Caco-2 (cell line): ENCODE measurements at regions not wholly inside any gene's neighbourhood (a gene's known extent, or its start where the extent isn't known, plus 50 kb on each side); places are given as distances from the start of the nearest gene placed in this dataset.

Source experiments
- BruUV-seq: library from RNA; stranded (reverse); fragments of 400-500 nt; replicated peaks from 2 replicates; lab custom pipeline; 2021; lab: Mats Ljungman, UMichigan
- CTCF ChIA-PET: fragments of 300-600 bp; sonication (Branson Sonifier 250); formaldehyde crosslinking; loops from one replicate; lab custom pipeline; 2022; ENCODE audit warnings: antibody characterized with exemption; lab: Charles Lee
- POLR2A ChIA-PET: fragments of 300-600 bp; sonication (Branson Sonifier 250); formaldehyde crosslinking; loops from one replicate; lab custom pipeline; 2022; ENCODE audit warnings: antibody characterized with exemption; lab: Charles Lee
- DNase-seq, 2 experiments: peaks; one replicate each; pipeline versions ENCODE4 v3.0.0 to v3.0.0-alpha.2; 2020 to 2022
- H3K27me3 ChIP-seq: replicated peaks from 2 replicates; pipeline ENCODE4 v1.6.0; 2011; ENCODE audit warnings: low read length; ENCODE audit not compliant: control insufficient read depth, insufficient read depth
- H3K36me3 ChIP-seq: 2 replicates; pipeline ENCODE4 v1.5.1; 2011; ENCODE audit warnings: low read length; ENCODE audit not compliant: control insufficient read depth, insufficient read depth
- H3K4me1 ChIP-seq: fragments of 250-450 bp; sonication (Bioruptor Pico); 2 replicates; pipeline ENCODE4 v1.5.1; 2020; ENCODE audit warnings: mild to moderate bottlenecking
- H3K4me3 ChIP-seq: 2 replicates; pipeline ENCODE4 v1.5.1; 2011; ENCODE audit warnings: low read depth, mild to moderate bottlenecking, control low read depth, low read length
- H3K9me3 ChIP-seq: fragments of 250-450 bp; sonication (Bioruptor Pico); 2 replicates; pipeline ENCODE4 v1.5.1; 2020; ENCODE audit warnings: mild to moderate bottlenecking, moderate library complexity
- H3K27ac Mint-ChIP-seq: one replicate; pipeline ENCODE4 v1.8.0; 2022; ENCODE audit warnings: mixed read lengths; ENCODE audit not compliant: unreplicated experiment
- H3K27me3 Mint-ChIP-seq: one replicate; pipeline ENCODE4 v1.8.0; 2022; ENCODE audit warnings: mixed read lengths; ENCODE audit not compliant: insufficient read depth, unreplicated experiment
- H3K36me3 Mint-ChIP-seq: one replicate; pipeline ENCODE4 v1.8.0; 2022; ENCODE audit warnings: mild to moderate bottlenecking, mixed read lengths; ENCODE audit not compliant: insufficient read depth, unreplicated experiment
- H3K4me1 Mint-ChIP-seq: one replicate; pipeline ENCODE4 v1.8.0; 2022; ENCODE audit warnings: low read depth, mixed read lengths; ENCODE audit not compliant: unreplicated experiment
- H3K4me3 Mint-ChIP-seq: one replicate; pipeline ENCODE4 v1.8.0; 2022; ENCODE audit warnings: mild to moderate bottlenecking, moderate library complexity, mixed read lengths; ENCODE audit not compliant: unreplicated experiment
- H3K9me3 Mint-ChIP-seq: one replicate; pipeline ENCODE4 v1.8.0; 2022; ENCODE audit warnings: mixed read lengths; ENCODE audit not compliant: unreplicated experiment
- CTCF ChIP-seq, 2 experiments: fragments of 200-600 bp in 1 of 2; IDR thresholded peaks; 1 replicate in 1 of 2; 2 replicates in 1 of 2; pipeline versions ENCODE4 v1.5.1 to v1.8.0; 2011 to 2022; ENCODE audit warnings: antibody characterized with exemption in 1 of 2, control low read depth in 1 of 2, inconsistent platforms in 1 of 2, low read depth in 1 of 2, low read length in 1 of 2, mild to moderate bottlenecking in 1 of 2, moderate library complexity in 1 of 2; ENCODE audit not compliant: insufficient read depth in 1 of 2, severe bottlenecking in 1 of 2, unreplicated experiment in 1 of 2
- intact Hi-C: fragments of 100-400 bp; cut with micrococcal nuclease; formaldehyde crosslinking; loops from one replicate; pipeline ENCODE4 v1.10.0; 2022; ENCODE audit not compliant: unreplicated experiment

GRCh38 chr3:134094491-134094890 lies 64.8 kb upstream of the SLCO2A1 start:
- Mint-ChIP-seq H3K27ac (no peak overlapping the region), H3K4me1 (peaks cover 12% of the 10 kb centered on the region), H3K27me3 (no peaks in the 10 kb centered on the region), H3K4me3 (no peak overlapping the region), H3K36me3 (no peaks in the 10 kb centered on the region), H3K9me3 (peaks cover 26% of the 10 kb centered on the region)
- Histone ChIP-seq H3K9me3 (no peaks in the 10 kb centered on the region; the same call in 1 of the 2 replicates), H3K36me3 (no peaks in the 10 kb centered on the region), H3K27me3 (no peaks in the 10 kb centered on the region), H3K4me1 (peaks cover 10% of the 10 kb centered on the region), H3K4me3 (no peak overlapping the region)
- intact Hi-C loops, result no loop called here
- CTCF ChIA-PET, result no interaction called here
- no peak for TF ChIP-seq CTCF (IDR thresholded peaks at IDR 0.05; ENCODE audit: insufficient read depth in 1 of 2, low read depth in 1 of 2, low read length in 1 of 2, severe bottlenecking in 1 of 2, unreplicated experiment in 1 of 2)
- no peak for DNase-seq
- BruUV-seq, result no TSS peak
- POLR2A ChIA-PET, result no interaction called here

GRCh38 chr3:134093956-134094355 lies 64.2 kb upstream of the SLCO2A1 start:
- ChIA-PET CTCF (no interaction called here), POLR2A (no interaction called here)
- Histone ChIP-seq H3K9me3 (no peaks in the 10 kb centered on the region; the same call in 1 of the 2 replicates), H3K27me3 (no peaks in the 10 kb centered on the region), H3K36me3 (no peaks in the 10 kb centered on the region), H3K4me1 (peaks cover 10% of the 10 kb centered on the region), H3K4me3 (no peak overlapping the region)
- no peak overlapping the region for H3K4me3 Mint-ChIP-seq
- no peaks in the 10 kb centered on the region for H3K27me3 Mint-ChIP-seq
- TF ChIP-seq CTCF (IDR thresholded peaks at IDR 0.05; ENCODE audit: insufficient read depth in 1 of 2, low read depth in 1 of 2, low read length in 1 of 2, severe bottlenecking in 1 of 2, unreplicated experiment in 1 of 2), result no peak
- no TSS peak for BruUV-seq
- intact Hi-C loops, result no loop called here
- peaks cover 12% of the 10 kb centered on the region for H3K4me1 Mint-ChIP-seq
- DNase-seq, result no peak
- no peaks in the 10 kb centered on the region for H3K36me3 Mint-ChIP-seq
- no peak overlapping the region for H3K27ac Mint-ChIP-seq
- peaks cover 20% of the 10 kb centered on the region for H3K9me3 Mint-ChIP-seq

- no peaks in the 10 kb centered on the region for H3K27me3 Mint-ChIP-seq
- POLR2A ChIA-PET, result no interaction called here
- BruUV-seq, result no TSS peak
- peak overlapping the region; percentile 7 for H3K4me3 Mint-ChIP-seq
- no peaks in the 10 kb centered on the region for H3K27me3 ChIP-seq
- H3K9me3 Mint-ChIP-seq, result peaks cover 11% of the 10 kb centered on the region
- DNase-seq, result peak; percentile 46 to 83
- H3K4me3 ChIP-seq, result no peak overlapping the region
- intact Hi-C loops, result loop anchor here (1.0 kb wide), 2 partner anchors 35 to 38 kb away; no protein-coding TSS in a partner anchor
- TF ChIP-seq CTCF (IDR thresholded peaks at IDR 0.05; ENCODE audit: insufficient read depth in 1 of 2, low read depth in 1 of 2, low read length in 1 of 2, severe bottlenecking in 1 of 2, unreplicated experiment in 1 of 2), result no peak
- no peaks in the 10 kb centered on the region; the same call in 1 of the 2 replicates for H3K9me3 ChIP-seq
- CTCF ChIA-PET, result interaction anchor here (0.7 kb wide), 1 partner anchor 34 kb away, joined by 3 read pairs; no protein-coding TSS in a partner anchor
- peaks cover 12% of the 10 kb centered on the region for H3K4me1 Mint-ChIP-seq
- peak overlapping the region; percentile 39 for H3K27ac Mint-ChIP-seq
- H3K36me3 Mint-ChIP-seq, result no peaks in the 10 kb centered on the region
- no peaks in the 10 kb centered on the region for H3K36me3 ChIP-seq
- H3K4me1 ChIP-seq, result peaks cover 10% of the 10 kb centered on the region
These were observed 62.5 kb upstream of the SLCO2A1 start for GRCh38 chr3:134092208-134092701.
